Prostate gland (tissue), 2 donors: ENCODE measurements at regions not wholly inside any gene's neighbourhood (a gene's known extent, or its start where the extent isn't known, plus 50 kb on each side); places are given as distances from the start of the nearest gene placed in this dataset.

Experiments used
- CTCF ChIP-seq, 4 experiments: fragments of 200-600 bp in 2 of 4; fragments of 450-650 bp in 2 of 4; sonication (generic) in 2 of 4; IDR thresholded peaks; 1 replicate in 3 of 4; 2 replicates in 1 of 4; pipeline ENCODE4 v1.5.1; 2016 to 2019; ENCODE audit warnings: antibody characterized with exemption in 4 of 4, mild to moderate bottlenecking in 2 of 4, moderate library complexity in 2 of 4
- POLR2A ChIP-seq: fragments of 450-650 bp; IDR thresholded peaks from one replicate; pipeline ENCODE4 v1.6.1; 2016; ENCODE audit warnings: antibody characterized with exemption, mild to moderate bottlenecking

- TF ChIP-seq CTCF (IDR thresholded peaks at IDR 0.05) (no peak), POLR2A (no peak)
Measured at GRCh38 chr5:88130211-88130815, 138.3 kb downstream of the TMEM161B start.
